K562 (cell line): ENCODE measurements at regions not wholly inside any gene's neighbourhood (a gene's known extent, or its start where the extent isn't known, plus 50 kb on each side); places are given as distances from the start of the nearest gene placed in this dataset.

Experiments used
- ATAC-seq: fragments of 200-7000 bp; cut with Tn5 transposase; 3 replicates; pipeline ENCODE4 v1.9.1; 2020; ENCODE audit warnings: moderate library complexity
- BruUV-seq: library from RNA; stranded (reverse); fragments of 400-500 nt; replicated peaks from 2 replicates; lab custom pipeline; 2021; lab: Mats Ljungman, UMichigan
- CTCF ChIA-PET: fragments of 300-600 bp; formaldehyde crosslinking; extraction: SDS; loops from one replicate; lab custom pipeline; 2021; ENCODE audit warnings: low intra/inter-chr PET ratio; lab: Yijun Ruan, JAX
- POLR2A ChIA-PET: fragments of 300-600, 350-650 bp; sonication (Branson Sonifier 250); formaldehyde crosslinking; extraction: SDS; loops from one replicate; lab custom pipeline; 2021; ENCODE audit warnings: antibody characterized with exemption, inconsistent platforms; lab: Yijun Ruan, JAX
- DNase-seq, 4 experiments: peaks; one replicate each; pipeline versions ENCODE4 v3.0.0 to v3.0.0-alpha.2; 2011 to 2018; ENCODE audit warnings: low spot score in 3 of 4, mixed read lengths in 3 of 4; ENCODE audit errors: extremely low read depth in 1 of 4
- FAIRE-seq: peaks from 2 replicates; lab custom pipeline; 2011; peaks lifted over from hg19 to GRCh38; lab: Jason Lieb, UNC
- H2AFZ ChIP-seq: 2 replicates; pipeline ENCODE4 v1.6.0; 2011; ENCODE audit warnings: low read depth, low read length, control low read depth, inconsistent platforms
- H3K27ac ChIP-seq: fragments of 200-600 bp; 3 replicates; pipeline ENCODE4 v1.8.0; 2011; ENCODE audit warnings: low read depth, mild to moderate bottlenecking, control low read depth, inconsistent platforms, low read length, moderate library complexity, mixed read lengths; ENCODE audit errors: extremely low read depth
- H3K27me3 ChIP-seq, 2 experiments: fragments of 300-600 bp in 1 of 2; 2 replicates in 1 of 2; 3 replicates in 1 of 2; pipeline versions ENCODE4 v1.6.0 to v1.8.0; 2011; ENCODE audit warnings: inconsistent platforms in 2 of 2, low read length in 2 of 2, mild to moderate bottlenecking in 1 of 2, mixed read lengths in 1 of 2, moderate library complexity in 1 of 2; ENCODE audit not compliant: control insufficient read depth in 2 of 2, insufficient read depth in 2 of 2
- H3K36me3 ChIP-seq: fragments of 300-600 bp; 3 replicates; pipeline ENCODE4 v1.8.0; 2011; ENCODE audit warnings: mild to moderate bottlenecking, low read length, inconsistent platforms; ENCODE audit not compliant: control insufficient read depth, insufficient read depth
- H3K4me1 ChIP-seq, 2 experiments: fragments of 200-600 bp in 1 of 2; replicated peaks in 1 of 2; 2 replicates in 1 of 2; 3 replicates in 1 of 2; pipeline versions ENCODE4 v1.5.1 to v1.8.0; 2011; ENCODE audit warnings: inconsistent platforms in 2 of 2, low read length in 2 of 2, mild to moderate bottlenecking in 1 of 2, mixed read lengths in 1 of 2, moderate library complexity in 1 of 2; ENCODE audit not compliant: control insufficient read depth in 2 of 2, insufficient read depth in 2 of 2
- H3K4me2 ChIP-seq: 2 replicates; pipeline ENCODE4 v1.6.1; 2011; ENCODE audit warnings: low read length, control low read depth, inconsistent platforms, mixed read lengths; ENCODE audit not compliant: insufficient read depth
- H3K4me3 ChIP-seq: fragments of 200-600 bp; sonication (generic), shearing (Covaris generic); 2 replicates; pipeline ENCODE4 v1.5.1; 2016; ENCODE audit warnings: control low read depth, inconsistent platforms
- H3K79me2 ChIP-seq: fragments of 200-600 bp; 3 replicates; pipeline ENCODE4 v1.8.0; 2011; ENCODE audit warnings: low read length, inconsistent platforms; ENCODE audit not compliant: control insufficient read depth, insufficient read depth
- H3K9ac ChIP-seq, 2 experiments: 2 replicates each; pipeline versions ENCODE4 v1.6.0 to v1.6.1; 2011; ENCODE audit warnings: low read depth in 2 of 2, low read length in 2 of 2, control low read depth in 1 of 2, inconsistent platforms in 1 of 2, mild to moderate bottlenecking in 1 of 2, mixed read lengths in 1 of 2; ENCODE audit not compliant: insufficient read depth in 1 of 2
- H3K9me1 ChIP-seq: one replicate; pipeline ENCODE4 v1.6.0; 2011; ENCODE audit warnings: inconsistent platforms, mild to moderate bottlenecking, low read length, moderate library complexity; ENCODE audit not compliant: control insufficient read depth, insufficient read depth
- H3K9me3 ChIP-seq: replicated peaks from 2 replicates; pipeline ENCODE4 v1.5.1; 2011; ENCODE audit warnings: low read depth, low read length, inconsistent platforms; ENCODE audit not compliant: control insufficient read depth, insufficient read depth
- H4K20me1 ChIP-seq: replicated peaks from 2 replicates; pipeline ENCODE4 v1.6.1; 2011; ENCODE audit warnings: low read length, inconsistent platforms, mixed read lengths; ENCODE audit not compliant: control insufficient read depth, insufficient read depth
- DMBX1 ChIP-seq: fragments of 250-450 bp; sonication (Bioruptor Pico); IDR thresholded peaks from 2 replicates; pipeline ENCODE4 v1.8.0; 2022; ENCODE audit warnings: inconsistent platforms, mild to moderate bottlenecking, moderate library complexity, borderline replicate concordance
- LARP7 ChIP-seq: fragments of 450-650 bp; IDR thresholded peaks from 2 replicates; pipeline ENCODE4 v1.6.1; 2016
- MCM5 ChIP-seq: fragments of 450-650 bp; IDR thresholded peaks from 2 replicates; pipeline ENCODE4 v1.6.1; 2016; ENCODE audit warnings: low read depth
- NCOA6 ChIP-seq: fragments of 450-650 bp; IDR thresholded peaks from 2 replicates; pipeline ENCODE4 v1.6.1; 2017; ENCODE audit warnings: mild to moderate bottlenecking
- XRCC4 ChIP-seq: IDR thresholded peaks from one replicate; pipeline ENCODE4 v1.6.1; 2011; ENCODE audit not compliant: insufficient read depth, insufficient read length; ENCODE audit errors: extremely low read depth
- ZNF589 ChIP-seq: fragments of 200-800 bp; sonication (Bioruptor generic); IDR thresholded peaks from 2 replicates; pipeline ENCODE4 v1.6.1; 2016; ENCODE audit warnings: low read depth, missing genetic modification characterization, missing compliant biosample characterization
- WGBS: fragments of 100-300 bp; shearing (Covaris generic); methylation state at CpG from one replicate; pipeline ENCODE4 v1.1.6; 2016; ENCODE audit warnings: low coverage, mixed read lengths; ENCODE audit not compliant: insufficient coverage; ENCODE audit errors: missing lambda C conversion rate; 5-methylcytosine and 5-hydroxymethylcytosine counted together
- in situ Hi-C: fragments of 300-500 bp; cut with MboI; formaldehyde crosslinking; loops from 4 replicates; pipeline ENCODE4 v1.15.0; 2018; ENCODE audit warnings: inconsistent platforms, mixed read lengths
- intact Hi-C: fragments of 100-400 bp; cut with micrococcal nuclease; formaldehyde crosslinking; loops from 2 replicates; pipeline ENCODE4 v1.14.2; 2022
- TF ChIP-seq, protein P1 (sequence below): fragments of 450-650 bp; IDR thresholded peaks from 2 replicates; pipeline ENCODE4 v1.7.0; 2016; ENCODE audit warnings: borderline replicate concordance
- TF ChIP-seq, protein P2 (sequence below): conservative IDR thresholded peaks from 2 replicates; pipeline ENCODE4 v1.6.1; 2011; ENCODE audit warnings: low read depth, mild to moderate bottlenecking, low read length; ENCODE audit not compliant: control insufficient read depth
- TF ChIP-seq, protein P3 (sequence below): IDR thresholded peaks from 2 replicates; pipeline ENCODE4 v1.6.1; 2016; ENCODE audit warnings: missing genetic modification characterization, missing compliant biosample characterization
- TF ChIP-seq, protein P4 (sequence below), 2 experiments: fragments of 250-450 bp in 1 of 2; fragments of 450-650 bp in 1 of 2; sonication (Bioruptor Pico) in 1 of 2; IDR thresholded peaks; 2 replicates each; pipeline versions ENCODE4 v1.6.1 to v1.8.0; 2016 to 2021; ENCODE audit warnings: mild to moderate bottlenecking in 2 of 2, moderate library complexity in 2 of 2, missing compliant biosample characterization in 1 of 2, missing genetic modification characterization in 1 of 2
- TF ChIP-seq, protein P5 (sequence below): fragments of 150-350 bp; conservative IDR thresholded peaks from 2 replicates; pipeline ENCODE4 v1.6.1; 2014; ENCODE audit warnings: low read length
- TF ChIP-seq, protein P6 (sequence below): fragments of 250-450 bp; sonication (Bioruptor Pico); IDR thresholded peaks from 2 replicates; pipeline ENCODE4 v1.5.0; 2021

DNA sequence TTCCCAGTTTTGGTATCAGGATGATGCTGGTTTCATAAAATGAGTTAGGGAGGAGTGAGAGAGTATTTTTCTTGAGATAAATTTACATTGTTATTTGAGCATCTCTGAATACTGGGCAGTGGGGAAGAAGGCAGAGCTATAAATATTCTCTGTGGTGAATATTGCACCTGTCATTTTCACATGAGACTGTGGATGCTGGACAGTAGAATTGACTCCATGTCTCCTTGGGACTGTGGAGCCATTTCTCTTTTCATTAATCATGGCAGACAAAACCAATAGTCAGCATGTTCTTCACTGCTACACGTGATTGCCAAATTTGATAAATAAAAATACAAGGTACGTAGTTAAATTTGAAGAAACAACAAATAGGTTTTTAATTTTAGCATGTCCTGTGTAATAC, 81.2 kb upstream of the PHACTR1 start (continued):
- TF ChIP-seq DMBX1 (CRISPR knock-in tag) = no peak
- TF ChIP-seq, protein P1, sequence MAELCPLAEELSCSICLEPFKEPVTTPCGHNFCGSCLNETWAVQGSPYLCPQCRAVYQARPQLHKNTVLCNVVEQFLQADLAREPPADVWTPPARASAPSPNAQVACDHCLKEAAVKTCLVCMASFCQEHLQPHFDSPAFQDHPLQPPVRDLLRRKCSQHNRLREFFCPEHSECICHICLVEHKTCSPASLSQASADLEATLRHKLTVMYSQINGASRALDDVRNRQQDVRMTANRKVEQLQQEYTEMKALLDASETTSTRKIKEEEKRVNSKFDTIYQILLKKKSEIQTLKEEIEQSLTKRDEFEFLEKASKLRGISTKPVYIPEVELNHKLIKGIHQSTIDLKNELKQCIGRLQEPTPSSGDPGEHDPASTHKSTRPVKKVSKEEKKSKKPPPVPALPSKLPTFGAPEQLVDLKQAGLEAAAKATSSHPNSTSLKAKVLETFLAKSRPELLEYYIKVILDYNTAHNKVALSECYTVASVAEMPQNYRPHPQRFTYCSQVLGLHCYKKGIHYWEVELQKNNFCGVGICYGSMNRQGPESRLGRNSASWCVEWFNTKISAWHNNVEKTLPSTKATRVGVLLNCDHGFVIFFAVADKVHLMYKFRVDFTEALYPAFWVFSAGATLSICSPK = no peak
- TF ChIP-seq, protein P2, sequence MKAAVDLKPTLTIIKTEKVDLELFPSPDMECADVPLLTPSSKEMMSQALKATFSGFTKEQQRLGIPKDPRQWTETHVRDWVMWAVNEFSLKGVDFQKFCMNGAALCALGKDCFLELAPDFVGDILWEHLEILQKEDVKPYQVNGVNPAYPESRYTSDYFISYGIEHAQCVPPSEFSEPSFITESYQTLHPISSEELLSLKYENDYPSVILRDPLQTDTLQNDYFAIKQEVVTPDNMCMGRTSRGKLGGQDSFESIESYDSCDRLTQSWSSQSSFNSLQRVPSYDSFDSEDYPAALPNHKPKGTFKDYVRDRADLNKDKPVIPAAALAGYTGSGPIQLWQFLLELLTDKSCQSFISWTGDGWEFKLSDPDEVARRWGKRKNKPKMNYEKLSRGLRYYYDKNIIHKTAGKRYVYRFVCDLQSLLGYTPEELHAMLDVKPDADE = no peak
- no peak for TF ChIP-seq LARP7

DNA sequence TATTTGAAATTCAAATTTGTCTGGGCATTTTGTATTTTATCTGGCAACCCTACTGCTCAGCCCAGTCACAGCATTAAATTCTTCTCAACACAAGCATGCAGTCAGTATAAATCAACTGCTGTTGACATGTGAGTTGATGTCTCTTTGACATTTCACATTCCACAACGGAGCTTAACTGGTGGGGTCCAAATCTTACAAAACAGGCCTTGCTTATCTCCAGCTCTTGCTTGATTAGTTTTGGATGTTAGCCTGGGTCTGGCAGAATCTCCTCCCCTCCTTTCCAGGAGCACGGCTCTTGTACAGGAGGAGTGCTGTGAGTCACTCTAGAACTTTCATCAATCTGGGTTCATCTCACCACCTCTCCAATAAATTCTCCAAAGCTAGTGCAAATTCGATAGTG, 80.8 kb upstream of the PHACTR1 start:
- no peak overlapping the region for H3K4me3 ChIP-seq
- ChIA-PET POLR2A (no interaction called here), CTCF (no interaction called here)
- no peaks in the 10 kb centered on the region for H3K27me3 ChIP-seq
- H4K20me1 ChIP-seq = no peaks in the 10 kb centered on the region
- H3K9me3 ChIP-seq = no peaks in the 10 kb centered on the region
- H3K27ac ChIP-seq = no peak overlapping the region
- no peaks in the 10 kb centered on the region for H3K36me3 ChIP-seq
- DNase-seq = no peak
- no peak overlapping the region for H3K9ac ChIP-seq
- 0% methylated on average over 3 of the region's 3 CpGs for WGBS
- H3K4me1 ChIP-seq = no peaks in the 10 kb centered on the region
- no peaks in the 10 kb centered on the region for H3K79me2 ChIP-seq
- in situ Hi-C loops (no loop called here), intact Hi-C loops (no loop called here)
- no peak for ATAC-seq
- H3K9me1 ChIP-seq = no peaks in the 10 kb centered on the region
- no peak overlapping the region for H2AFZ ChIP-seq
- FAIRE-seq = no peak
- H3K4me2 ChIP-seq = no peak overlapping the region
- no TSS peak for BruUV-seq
- TF ChIP-seq, protein P3, sequence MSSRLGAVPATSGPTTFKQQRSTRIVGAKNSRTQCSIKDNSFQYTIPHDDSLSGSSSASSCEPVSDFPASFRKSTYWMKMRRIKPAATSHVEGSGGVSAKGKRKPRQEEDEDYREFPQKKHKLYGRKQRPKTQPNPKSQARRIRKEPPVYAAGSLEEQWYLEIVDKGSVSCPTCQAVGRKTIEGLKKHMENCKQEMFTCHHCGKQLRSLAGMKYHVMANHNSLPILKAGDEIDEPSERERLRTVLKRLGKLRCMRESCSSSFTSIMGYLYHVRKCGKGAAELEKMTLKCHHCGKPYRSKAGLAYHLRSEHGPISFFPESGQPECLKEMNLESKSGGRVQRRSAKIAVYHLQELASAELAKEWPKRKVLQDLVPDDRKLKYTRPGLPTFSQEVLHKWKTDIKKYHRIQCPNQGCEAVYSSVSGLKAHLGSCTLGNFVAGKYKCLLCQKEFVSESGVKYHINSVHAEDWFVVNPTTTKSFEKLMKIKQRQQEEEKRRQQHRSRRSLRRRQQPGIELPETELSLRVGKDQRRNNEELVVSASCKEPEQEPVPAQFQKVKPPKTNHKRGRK = no peak
- TF ChIP-seq XRCC4 (no peak), ZNF589 (CRISPR knock-in tag) (no peak), MCM5 (no peak), NCOA6 (no peak)
- TF ChIP-seq, protein P4, sequence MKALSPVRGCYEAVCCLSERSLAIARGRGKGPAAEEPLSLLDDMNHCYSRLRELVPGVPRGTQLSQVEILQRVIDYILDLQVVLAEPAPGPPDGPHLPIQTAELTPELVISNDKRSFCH (CRISPR knock-in tag; IDR thresholded peaks at IDR 0.05) = no peak
- TF ChIP-seq, protein P4 (tag; IDR thresholded peaks at IDR 0.05) = no peak
- TF ChIP-seq, protein P5, sequence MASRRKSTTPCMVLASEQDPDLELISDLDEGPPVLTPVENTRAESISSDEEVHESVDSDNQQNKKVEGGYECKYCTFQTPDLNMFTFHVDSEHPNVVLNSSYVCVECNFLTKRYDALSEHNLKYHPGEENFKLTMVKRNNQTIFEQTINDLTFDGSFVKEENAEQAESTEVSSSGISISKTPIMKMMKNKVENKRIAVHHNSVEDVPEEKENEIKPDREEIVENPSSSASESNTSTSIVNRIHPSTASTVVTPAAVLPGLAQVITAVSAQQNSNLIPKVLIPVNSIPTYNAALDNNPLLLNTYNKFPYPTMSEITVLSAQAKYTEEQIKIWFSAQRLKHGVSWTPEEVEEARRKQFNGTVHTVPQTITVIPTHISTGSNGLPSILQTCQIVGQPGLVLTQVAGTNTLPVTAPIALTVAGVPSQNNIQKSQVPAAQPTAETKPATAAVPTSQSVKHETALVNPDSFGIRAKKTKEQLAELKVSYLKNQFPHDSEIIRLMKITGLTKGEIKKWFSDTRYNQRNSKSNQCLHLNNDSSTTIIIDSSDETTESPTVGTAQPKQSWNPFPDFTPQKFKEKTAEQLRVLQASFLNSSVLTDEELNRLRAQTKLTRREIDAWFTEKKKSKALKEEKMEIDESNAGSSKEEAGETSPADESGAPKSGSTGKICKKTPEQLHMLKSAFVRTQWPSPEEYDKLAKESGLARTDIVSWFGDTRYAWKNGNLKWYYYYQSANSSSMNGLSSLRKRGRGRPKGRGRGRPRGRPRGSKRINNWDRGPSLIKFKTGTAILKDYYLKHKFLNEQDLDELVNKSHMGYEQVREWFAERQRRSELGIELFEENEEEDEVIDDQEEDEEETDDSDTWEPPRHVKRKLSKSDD = no peak
- TF ChIP-seq, protein P6, sequence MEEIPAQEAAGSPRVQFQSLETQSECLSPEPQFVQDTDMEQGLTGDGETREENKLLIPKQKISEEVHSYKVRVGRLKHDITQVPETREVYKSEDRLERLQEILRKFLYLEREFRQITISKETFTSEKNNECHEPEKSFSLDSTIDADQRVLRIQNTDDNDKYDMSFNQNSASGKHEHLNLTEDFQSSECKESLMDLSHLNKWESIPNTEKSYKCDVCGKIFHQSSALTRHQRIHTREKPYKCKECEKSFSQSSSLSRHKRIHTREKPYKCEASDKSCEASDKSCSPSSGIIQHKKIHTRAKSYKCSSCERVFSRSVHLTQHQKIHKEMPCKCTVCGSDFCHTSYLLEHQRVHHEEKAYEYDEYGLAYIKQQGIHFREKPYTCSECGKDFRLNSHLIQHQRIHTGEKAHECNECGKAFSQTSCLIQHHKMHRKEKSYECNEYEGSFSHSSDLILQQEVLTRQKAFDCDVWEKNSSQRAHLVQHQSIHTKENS = no peak
